GM12872 (cell line): ENCODE measurements at regions not wholly inside any gene's neighbourhood (a gene's known extent, or its start where the extent isn't known, plus 50 kb on each side); places are given as distances from the start of the nearest gene placed in this dataset.

ENCODE experiments used
- TF ChIP-seq, protein P1 (sequence below): IDR thresholded peaks from 3 replicates; pipeline ENCODE4 v1.5.1; 2011; ENCODE audit warnings: low read depth, mild to moderate bottlenecking, low read length, moderate library complexity; ENCODE audit not compliant: insufficient read depth

GRCh38 chr20:11159728-11160127 is 485.9 kb upstream of the JAG1 start:
- TF ChIP-seq, protein P1, sequence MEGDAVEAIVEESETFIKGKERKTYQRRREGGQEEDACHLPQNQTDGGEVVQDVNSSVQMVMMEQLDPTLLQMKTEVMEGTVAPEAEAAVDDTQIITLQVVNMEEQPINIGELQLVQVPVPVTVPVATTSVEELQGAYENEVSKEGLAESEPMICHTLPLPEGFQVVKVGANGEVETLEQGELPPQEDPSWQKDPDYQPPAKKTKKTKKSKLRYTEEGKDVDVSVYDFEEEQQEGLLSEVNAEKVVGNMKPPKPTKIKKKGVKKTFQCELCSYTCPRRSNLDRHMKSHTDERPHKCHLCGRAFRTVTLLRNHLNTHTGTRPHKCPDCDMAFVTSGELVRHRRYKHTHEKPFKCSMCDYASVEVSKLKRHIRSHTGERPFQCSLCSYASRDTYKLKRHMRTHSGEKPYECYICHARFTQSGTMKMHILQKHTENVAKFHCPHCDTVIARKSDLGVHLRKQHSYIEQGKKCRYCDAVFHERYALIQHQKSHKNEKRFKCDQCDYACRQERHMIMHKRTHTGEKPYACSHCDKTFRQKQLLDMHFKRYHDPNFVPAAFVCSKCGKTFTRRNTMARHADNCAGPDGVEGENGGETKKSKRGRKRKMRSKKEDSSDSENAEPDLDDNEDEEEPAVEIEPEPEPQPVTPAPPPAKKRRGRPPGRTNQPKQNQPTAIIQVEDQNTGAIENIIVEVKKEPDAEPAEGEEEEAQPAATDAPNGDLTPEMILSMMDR: no peak

- TF ChIP-seq, protein P1: no peak
These were observed 488.4 kb upstream of the JAG1 start for GRCh38 chr20:11162026-11162775.

- TF ChIP-seq, protein P1: no peak
These were observed 492.0 kb upstream of the JAG1 start for GRCh38 chr20:11165789-11166188.

GRCh38 chr20:11166712-11167111 is 492.9 kb upstream of the JAG1 start:
- TF ChIP-seq, protein P1: no peak

GRCh38 chr20:11168026-11168425 is 494.2 kb upstream of the JAG1 start:
- TF ChIP-seq, protein P1: no peak

- TF ChIP-seq, protein P1: no peak
These were observed 496.2 kb upstream of the JAG1 start for GRCh38 chr20:11170025-11170424.

DNA sequence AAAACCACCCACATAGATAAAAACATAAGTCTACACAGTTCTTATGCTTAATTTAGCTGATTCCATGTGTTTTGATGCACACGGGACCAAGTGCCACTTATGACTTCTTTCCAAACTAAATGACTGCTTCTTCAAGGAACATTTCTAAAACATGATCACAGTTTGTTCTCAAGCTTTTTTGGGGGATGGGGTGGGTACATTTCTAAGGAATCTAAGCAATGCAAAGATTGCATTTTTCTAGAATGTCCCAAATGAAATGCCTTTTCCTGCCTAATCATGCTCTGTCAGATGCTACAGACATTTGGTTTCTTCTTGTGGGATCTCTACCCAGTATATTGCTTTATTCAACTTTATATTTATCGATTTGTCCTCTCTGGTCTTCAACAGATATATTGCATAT is 496.8 kb upstream of the JAG1 start:
- TF ChIP-seq, protein P1: no peak
